Skin of body (tissue), 1 donor: ENCODE measurements at regions not wholly inside any gene's neighbourhood (a gene's known extent, or its start where the extent isn't known, plus 50 kb on each side); places are given as distances from the start of the nearest gene placed in this dataset.

Source experiments
- DNase-seq: peaks from one replicate; lab custom pipeline; 2025; lab: John Stamatoyannopoulos, UW

- no peak for DNase-seq
Observed at GRCh38 chrX:113747274-113747973, 836.5 kb upstream of the HTR2C start.

- DNase-seq, result no peak
Observed at GRCh38 chrX:113743069-113743468, 840.8 kb upstream of the HTR2C start.

GRCh38 chrX:113741744-113742143 is 842.1 kb upstream of the HTR2C start:
- DNase-seq, result no peak

DNA sequence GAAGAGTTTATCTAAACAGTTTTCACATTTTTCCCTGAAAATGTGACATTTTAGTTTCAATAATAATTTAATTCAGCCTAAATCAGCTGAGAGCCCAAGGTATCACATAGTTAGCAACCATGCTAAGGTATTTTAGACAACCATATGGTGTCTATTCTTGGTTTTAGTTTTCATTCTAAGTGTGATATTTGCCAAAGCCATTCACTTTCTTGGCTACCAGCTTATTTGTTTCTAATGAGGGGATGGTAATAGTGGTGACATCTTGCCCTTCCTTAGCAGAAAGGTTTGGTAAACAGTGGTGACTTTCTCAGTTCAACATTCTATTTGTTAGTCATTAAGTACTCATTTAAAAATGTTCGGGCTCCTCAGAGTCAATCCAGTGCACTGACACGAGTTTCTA is 854.9 kb upstream of the HTR2C start:
- DNase-seq, result no peak

GRCh38 chrX:113726898-113727297 is 857.0 kb upstream of the HTR2C start:
- no peak for DNase-seq

DNA sequence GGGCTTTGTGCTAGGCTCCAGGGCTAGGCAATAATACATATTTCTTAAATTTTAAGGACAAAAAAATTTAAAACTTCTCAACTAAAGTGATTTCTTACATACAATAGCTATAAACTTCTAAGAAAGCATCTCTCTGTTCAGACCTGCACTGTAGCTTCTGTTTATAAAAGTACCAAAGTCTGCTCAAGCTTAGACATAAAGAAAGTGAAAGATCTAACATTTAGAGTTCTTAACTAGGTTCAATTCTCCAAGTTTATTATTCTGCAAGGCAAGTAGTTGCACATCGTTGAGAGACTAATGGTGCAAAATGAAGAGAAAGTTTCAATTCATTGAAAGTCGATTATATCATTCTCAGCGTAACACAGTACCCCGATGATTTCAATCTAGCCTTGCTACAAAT is 857.4 kb upstream of the HTR2C start:
- DNase-seq, result no peak

GRCh38 chrX:113726009-113726408 is 857.9 kb upstream of the HTR2C start:
- DNase-seq, result no peak

GRCh38 chrX:113699939-113700338 is 859.3 kb upstream of the AMOT start:
- no peak for DNase-seq

DNA sequence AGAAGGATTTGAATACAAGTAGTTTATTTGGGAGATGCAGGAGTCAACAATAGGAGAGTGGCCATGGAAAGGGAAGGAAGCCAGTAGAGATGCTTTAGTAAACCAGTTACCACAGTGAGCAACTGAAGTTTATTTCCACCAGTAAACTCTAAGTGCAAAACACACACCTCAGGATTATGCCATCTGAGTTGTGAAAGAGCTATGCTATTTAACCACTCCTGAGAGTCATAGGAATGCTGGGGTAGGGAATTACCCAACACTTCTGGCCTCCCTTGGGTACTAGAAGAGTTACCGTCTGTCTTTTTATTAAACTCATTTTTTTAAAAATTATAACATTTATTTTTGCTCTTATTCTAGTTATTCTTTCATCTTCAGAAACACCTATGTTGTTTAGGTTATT is 834.6 kb upstream of the AMOT start:
- DNase-seq, result no peak

- DNase-seq, result no peak
Observed at GRCh38 chrX:113651306-113651705, 810.7 kb upstream of the AMOT start.

- no peak for DNase-seq
Observed at GRCh38 chrX:113644426-113644825, 803.8 kb upstream of the AMOT start.

GRCh38 chrX:113634565-113634964 is 793.9 kb upstream of the AMOT start:
- no peak for DNase-seq

GRCh38 chrX:113629326-113629725 is 788.7 kb upstream of the AMOT start:
- no peak for DNase-seq

DNA sequence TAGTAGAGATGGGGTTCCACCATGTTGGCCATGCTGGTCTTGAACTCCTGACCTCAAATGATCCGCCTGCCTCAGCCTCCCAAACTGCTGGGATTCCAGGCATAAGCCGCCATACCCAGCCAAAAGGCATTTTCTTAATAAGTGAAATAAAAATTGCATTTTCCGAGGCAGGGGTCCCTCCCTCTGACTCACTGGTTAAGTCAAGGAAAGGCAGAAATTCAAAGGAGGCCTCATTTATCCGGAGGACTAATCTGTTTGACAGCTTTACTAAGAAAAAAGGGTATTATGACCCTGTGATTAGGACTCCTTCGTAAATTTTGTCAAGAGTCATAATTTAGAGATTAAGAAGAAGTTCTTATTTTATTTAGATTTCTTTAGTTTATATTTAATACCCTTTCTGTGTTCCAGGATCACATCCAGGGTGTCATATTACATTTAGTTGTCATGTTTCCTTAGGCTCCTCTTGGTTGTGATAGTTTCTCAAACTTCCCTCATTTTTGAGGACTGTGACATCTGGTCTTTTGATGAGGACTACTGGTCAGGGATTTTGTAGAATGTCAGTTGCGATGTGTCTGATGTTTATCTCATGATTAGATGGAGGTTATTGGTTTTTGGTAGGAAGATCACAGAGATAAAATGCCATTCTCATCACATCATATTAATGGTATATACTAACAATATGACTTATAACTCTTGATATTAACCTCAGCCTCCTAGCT is 753.7 kb upstream of the AMOT start:
- DNase-seq, result no peak

DNA sequence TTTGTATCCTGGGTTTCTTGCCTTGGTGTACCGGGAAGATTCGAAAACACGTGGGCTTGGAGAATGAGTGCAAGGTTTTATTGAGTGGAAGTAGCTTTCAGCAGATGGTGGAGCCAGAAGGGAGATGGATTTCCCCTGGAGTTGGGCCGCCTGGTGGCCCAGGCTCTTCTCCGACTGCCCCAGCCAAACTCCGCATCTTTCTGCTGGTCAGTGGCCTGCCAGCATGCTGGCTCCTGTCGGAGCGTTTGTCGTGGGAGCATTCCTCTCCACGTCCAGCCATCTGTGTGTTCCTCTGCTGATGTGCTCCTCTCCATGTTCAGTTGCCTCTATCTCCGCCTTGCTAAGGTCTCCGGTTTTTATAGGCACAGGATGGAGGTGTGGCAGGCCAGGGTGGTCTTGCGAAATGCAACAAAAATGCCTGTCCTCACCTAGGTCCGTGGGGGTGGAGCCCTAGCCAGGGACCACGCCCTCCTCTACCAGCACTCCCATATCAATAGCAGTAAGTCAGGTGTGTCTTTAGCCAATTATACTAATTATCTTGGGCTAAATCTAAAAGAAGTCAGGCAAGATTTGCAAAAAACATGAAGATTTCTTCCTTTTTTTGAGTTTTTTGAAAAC is 745.8 kb upstream of the AMOT start:
- DNase-seq, result no peak

- no peak for DNase-seq
Observed at GRCh38 chrX:113580486-113580885, 739.9 kb upstream of the AMOT start.

- no peak for DNase-seq
Observed at GRCh38 chrX:113558576-113558975, 717.9 kb upstream of the AMOT start.

- DNase-seq, result no peak
Observed at GRCh38 chrX:113551919-113552318, 711.3 kb upstream of the AMOT start.

DNA sequence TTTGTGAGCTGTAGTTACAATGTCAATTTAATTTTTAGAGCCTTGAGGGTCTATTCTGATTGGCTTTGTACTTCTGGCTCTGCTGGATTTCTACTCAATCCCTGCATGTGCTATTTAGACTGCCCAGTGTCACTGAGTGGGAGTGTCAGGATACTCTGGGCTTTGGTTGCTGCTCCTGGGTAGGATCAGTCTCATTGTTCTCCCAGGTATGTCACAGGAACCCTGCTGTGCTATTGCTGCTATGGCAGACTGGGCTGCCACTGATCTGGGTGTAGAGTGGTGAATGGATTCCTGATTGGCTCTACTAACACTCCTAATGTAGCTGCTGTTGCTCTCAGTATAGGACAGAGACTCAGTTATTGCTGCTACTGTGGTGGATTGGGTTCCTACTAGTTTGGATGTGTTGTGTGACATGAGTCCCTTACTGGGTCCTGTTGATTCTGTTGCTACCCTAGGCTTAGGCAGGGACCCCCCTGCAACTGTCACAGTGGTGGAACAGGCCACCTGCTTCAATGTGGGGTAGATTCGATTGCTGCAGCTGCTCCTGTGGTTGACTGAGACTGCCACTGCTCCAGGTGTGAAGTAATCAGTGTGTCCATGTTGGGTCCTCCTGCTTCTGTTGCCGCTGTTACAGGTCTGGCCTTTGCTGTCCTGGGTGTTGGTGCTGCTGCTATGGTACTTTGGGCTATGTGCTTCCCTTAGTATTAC is 707.8 kb upstream of the AMOT start:
- DNase-seq, result no peak

DNA sequence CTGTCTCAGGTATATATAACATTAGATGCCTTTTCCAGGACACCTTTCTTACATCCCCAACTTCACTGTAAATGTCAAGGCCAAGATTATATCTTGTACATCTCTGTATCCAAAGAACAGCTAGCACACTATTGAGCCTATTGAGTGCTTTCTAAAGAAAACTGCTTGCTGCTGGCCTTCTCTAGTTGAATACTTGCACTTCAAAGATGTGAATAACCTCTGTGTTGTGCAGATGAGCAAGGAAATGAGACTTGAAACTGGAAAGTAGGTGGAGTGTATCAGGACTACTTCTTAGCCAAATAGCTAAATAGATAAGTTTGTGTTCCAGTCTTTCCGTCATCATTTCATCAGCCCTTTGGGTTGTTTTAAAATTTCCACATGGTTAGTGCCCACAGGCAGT is 704.4 kb upstream of the AMOT start:
- DNase-seq, result no peak

GRCh38 chrX:113539599-113540356 is 699.1 kb upstream of the AMOT start:
- no peak for DNase-seq
